ENCODE measurements at regions not wholly inside any gene's neighbourhood (a gene's known extent, or its start where the extent isn't known, plus 50 kb on each side); places are given as distances from the start of the nearest gene placed in this dataset.

GRCh38 chr7:12984117-12984516 lies 296.7 kb downstream of the ARL4A start:
- Histone ChIP-seq H3K27me3 (ENCODE audit: control insufficient read depth, low read length) (no peaks in the 10 kb centered on the region), H3K4me1 (ENCODE audit: control insufficient read depth, low read length) (no peaks in the 10 kb centered on the region), H3K4me2 (ENCODE audit: low read length) (no peak overlapping the region), H3K4me3 (ENCODE audit: low read length) (no peak overlapping the region), H3K27ac (ENCODE audit: low read depth, low read length) (no peak overlapping the region), H3K36me3 (ENCODE audit: control insufficient read depth, low read length) (no peaks in the 10 kb centered on the region), H3K9me2 (replicated peaks; ENCODE audit: control insufficient read depth, low read length) (no peaks in the 10 kb centered on the region), H3F3A (ENCODE audit: control insufficient read depth, insufficient read depth) (no peaks in the 10 kb centered on the region), H4K20me1 (ENCODE audit: control insufficient read depth, insufficient read depth, low read depth, low read length) (no peaks in the 10 kb centered on the region), H3K79me2 (ENCODE audit: control insufficient read depth, low read length) (no peaks in the 10 kb centered on the region), H3K9me3 (ENCODE audit: control insufficient read depth, insufficient read depth, low read length) (no peaks in the 10 kb centered on the region)
- TF ChIP-seq EZH2phosphoT487 (IDR thresholded peaks at IDR 0.05; ENCODE audit: borderline replicate concordance, low read length) (no peak), CTCF (IDR thresholded peaks at IDR 0.05; ENCODE audit: low read depth, low read length, poor library complexity, severe bottlenecking) (no peak)

- Histone ChIP-seq H4K20me1 (ENCODE audit: control insufficient read depth, insufficient read depth, low read depth, low read length) (no peaks in the 10 kb centered on the region), H3K27me3 (ENCODE audit: control insufficient read depth, low read length) (no peaks in the 10 kb centered on the region), H3K79me2 (ENCODE audit: control insufficient read depth, low read length) (no peaks in the 10 kb centered on the region), H3K4me2 (ENCODE audit: low read length) (no peak overlapping the region), H3K27ac (ENCODE audit: low read depth, low read length) (no peak overlapping the region), H3K36me3 (ENCODE audit: control insufficient read depth, low read length) (no peaks in the 10 kb centered on the region), H3K4me3 (ENCODE audit: low read length) (no peak overlapping the region), H3K9me2 (replicated peaks; ENCODE audit: control insufficient read depth, low read length) (no peaks in the 10 kb centered on the region), H3F3A (ENCODE audit: control insufficient read depth, insufficient read depth) (no peaks in the 10 kb centered on the region), H3K9me3 (ENCODE audit: control insufficient read depth, insufficient read depth, low read length) (no peaks in the 10 kb centered on the region), H3K4me1 (ENCODE audit: control insufficient read depth, low read length) (no peaks in the 10 kb centered on the region)
- no peak for TF ChIP-seq EZH2phosphoT487 (IDR thresholded peaks at IDR 0.05; ENCODE audit: borderline replicate concordance, low read length)
Measured at GRCh38 chr7:12985228-12985627, 297.8 kb downstream of the ARL4A start.

- Histone ChIP-seq H3F3A (ENCODE audit: control insufficient read depth, insufficient read depth) (no peaks in the 10 kb centered on the region), H3K79me2 (ENCODE audit: control insufficient read depth, low read length) (no peaks in the 10 kb centered on the region), H3K36me3 (ENCODE audit: control insufficient read depth, low read length) (no peaks in the 10 kb centered on the region), H3K9me3 (ENCODE audit: control insufficient read depth, insufficient read depth, low read length) (no peaks in the 10 kb centered on the region), H3K4me1 (ENCODE audit: control insufficient read depth, low read length) (no peaks in the 10 kb centered on the region), H4K20me1 (ENCODE audit: control insufficient read depth, insufficient read depth, low read depth, low read length) (no peaks in the 10 kb centered on the region), H3K27ac (ENCODE audit: low read depth, low read length) (no peak overlapping the region), H3K9me2 (replicated peaks; ENCODE audit: control insufficient read depth, low read length) (no peaks in the 10 kb centered on the region), H3K27me3 (ENCODE audit: control insufficient read depth, low read length) (no peaks in the 10 kb centered on the region), H3K4me2 (ENCODE audit: low read length) (no peak overlapping the region), H3K4me3 (ENCODE audit: low read length) (no peak overlapping the region)
- TF ChIP-seq CTCF (IDR thresholded peaks at IDR 0.05; ENCODE audit: low read depth, low read length, poor library complexity, severe bottlenecking) (no peak), EZH2phosphoT487 (IDR thresholded peaks at IDR 0.05; ENCODE audit: borderline replicate concordance, low read length) (no peak)
Measured at GRCh38 chr7:12985752-12986151, 298.3 kb downstream of the ARL4A start.

GRCh38 chr7:12987238-12987637 lies 299.8 kb downstream of the ARL4A start:
- Histone ChIP-seq H4K20me1 (ENCODE audit: control insufficient read depth, insufficient read depth, low read depth, low read length) (no peaks in the 10 kb centered on the region), H3K4me2 (ENCODE audit: low read length) (no peak overlapping the region), H3K4me1 (ENCODE audit: control insufficient read depth, low read length) (no peaks in the 10 kb centered on the region), H3K9me3 (ENCODE audit: control insufficient read depth, insufficient read depth, low read length) (no peaks in the 10 kb centered on the region), H3K4me3 (ENCODE audit: low read length) (no peak overlapping the region), H3K36me3 (ENCODE audit: control insufficient read depth, low read length) (no peaks in the 10 kb centered on the region), H3F3A (ENCODE audit: control insufficient read depth, insufficient read depth) (no peaks in the 10 kb centered on the region), H3K27me3 (ENCODE audit: control insufficient read depth, low read length) (no peaks in the 10 kb centered on the region), H3K27ac (ENCODE audit: low read depth, low read length) (no peak overlapping the region), H3K9me2 (replicated peaks; ENCODE audit: control insufficient read depth, low read length) (no peaks in the 10 kb centered on the region), H3K79me2 (ENCODE audit: control insufficient read depth, low read length) (no peaks in the 10 kb centered on the region)
- TF ChIP-seq EZH2phosphoT487 (IDR thresholded peaks at IDR 0.05; ENCODE audit: borderline replicate concordance, low read length) (no peak), CTCF (IDR thresholded peaks at IDR 0.05; ENCODE audit: low read depth, low read length, poor library complexity, severe bottlenecking) (no peak)

Data from DOHH2 (cell line).